ENCODE measurements at regions not wholly inside any gene's neighbourhood (a gene's known extent, or its start where the extent isn't known, plus 50 kb on each side); places are given as distances from the start of the nearest gene placed in this dataset.

DNA sequence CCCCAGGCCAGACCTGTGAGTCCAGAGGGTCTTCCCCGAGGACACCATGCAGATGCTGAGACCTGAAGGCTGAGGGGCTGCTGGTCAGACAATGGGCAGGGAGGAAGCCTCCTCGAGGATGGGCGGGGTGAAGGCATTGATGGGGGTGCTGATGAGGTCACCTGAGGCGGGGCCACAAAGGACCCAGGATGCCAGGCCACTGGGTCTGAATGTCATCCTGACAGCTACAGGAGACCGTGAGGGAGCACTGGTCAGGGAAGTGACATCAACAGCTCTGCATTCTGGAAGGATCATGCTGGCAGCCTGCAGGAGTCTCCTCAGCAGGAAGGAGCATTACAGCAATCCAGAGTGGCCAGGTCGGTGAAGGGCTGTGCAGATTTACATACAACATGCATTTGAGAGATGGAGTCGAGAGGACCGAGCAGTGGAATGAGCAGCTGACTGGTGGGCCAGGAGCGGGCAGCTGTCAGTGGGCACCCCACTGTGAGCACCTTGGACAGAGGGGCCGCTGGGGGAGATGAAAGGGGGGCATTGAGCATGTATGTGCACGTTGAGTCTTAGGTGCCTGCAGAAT is 77.7 kb upstream of the ADAMTS2 start:
- Histone ChIP-seq H3K4me1 (no peaks in the 10 kb centered on the region), H3K4me3 (no peak overlapping the region), H3K27me3 (peaks cover 0 to 19% (median 7%) of the 10 kb centered on the region in 3 donors), H3K36me3 (no peaks in the 10 kb centered on the region), H3K27ac (no peak overlapping the region), H3K9me3 (no peaks in the 10 kb centered on the region)
- 64 to 67% (median 64%) methylated on average over 8 to 11 of the region's 11 CpGs for WGBS, 5 donors
- intact Hi-C loops (cut with DNase I; ENCODE audit: low total_unique reads) = no loop called here
- TF ChIP-seq POLR2A (IDR thresholded peaks at IDR 0.05) = no peak
- TF ChIP-seq EP300 (IDR thresholded peaks at IDR 0.05) = no peak
- TF ChIP-seq, protein P1, sequence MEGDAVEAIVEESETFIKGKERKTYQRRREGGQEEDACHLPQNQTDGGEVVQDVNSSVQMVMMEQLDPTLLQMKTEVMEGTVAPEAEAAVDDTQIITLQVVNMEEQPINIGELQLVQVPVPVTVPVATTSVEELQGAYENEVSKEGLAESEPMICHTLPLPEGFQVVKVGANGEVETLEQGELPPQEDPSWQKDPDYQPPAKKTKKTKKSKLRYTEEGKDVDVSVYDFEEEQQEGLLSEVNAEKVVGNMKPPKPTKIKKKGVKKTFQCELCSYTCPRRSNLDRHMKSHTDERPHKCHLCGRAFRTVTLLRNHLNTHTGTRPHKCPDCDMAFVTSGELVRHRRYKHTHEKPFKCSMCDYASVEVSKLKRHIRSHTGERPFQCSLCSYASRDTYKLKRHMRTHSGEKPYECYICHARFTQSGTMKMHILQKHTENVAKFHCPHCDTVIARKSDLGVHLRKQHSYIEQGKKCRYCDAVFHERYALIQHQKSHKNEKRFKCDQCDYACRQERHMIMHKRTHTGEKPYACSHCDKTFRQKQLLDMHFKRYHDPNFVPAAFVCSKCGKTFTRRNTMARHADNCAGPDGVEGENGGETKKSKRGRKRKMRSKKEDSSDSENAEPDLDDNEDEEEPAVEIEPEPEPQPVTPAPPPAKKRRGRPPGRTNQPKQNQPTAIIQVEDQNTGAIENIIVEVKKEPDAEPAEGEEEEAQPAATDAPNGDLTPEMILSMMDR (IDR thresholded peaks at IDR 0.05) = no peak
- TF ChIP-seq POLR2AphosphoS5 (IDR thresholded peaks at IDR 0.05) = no peak
- no peak for DNase-seq

GRCh38 chr5:179422213-179422855 is 77.1 kb upstream of the ADAMTS2 start:
- Histone ChIP-seq H3K4me1 (no peaks in the 10 kb centered on the region), H3K36me3 (no peaks in the 10 kb centered on the region), H3K27ac (no peak overlapping the region), H3K27me3 (peaks cover 0 to 26% (median 7%) of the 10 kb centered on the region in 3 donors), H3K4me3 (no peak overlapping the region), H3K9me3 (no peaks in the 10 kb centered on the region)
- DNase-seq = no peak
- intact Hi-C loops (cut with DNase I; ENCODE audit: low total_unique reads) = no loop called here
- 76 to 85% (median 79%) methylated on average over 6 to 7 of the region's 7 CpGs for WGBS, 5 donors
- TF ChIP-seq, protein P1 (IDR thresholded peaks at IDR 0.05) = no peak
- TF ChIP-seq POLR2AphosphoS5 (IDR thresholded peaks at IDR 0.05) (no peak), POLR2A (IDR thresholded peaks at IDR 0.05) (no peak), EP300 (IDR thresholded peaks at IDR 0.05) (no peak)

- Histone ChIP-seq H3K27ac (no peak overlapping the region), H3K27me3 (peaks cover 0 to 36% (median 7%) of the 10 kb centered on the region in 3 donors), H3K36me3 (no peaks in the 10 kb centered on the region), H3K4me3 (no peak overlapping the region), H3K9me3 (no peaks in the 10 kb centered on the region), H3K4me1 (no peaks in the 10 kb centered on the region)
- TF ChIP-seq EP300 (IDR thresholded peaks at IDR 0.05) (no peak), POLR2A (IDR thresholded peaks at IDR 0.05) (no peak), POLR2AphosphoS5 (IDR thresholded peaks at IDR 0.05) (no peak)
- TF ChIP-seq, protein P1 (IDR thresholded peaks at IDR 0.05) = no peak
- WGBS, 5 donors = 66 to 72% (median 70%) methylated on average over 13 to 15 of the region's 15 CpGs
- DNase-seq = no peak
- intact Hi-C loops (cut with DNase I; ENCODE audit: low total_unique reads) = no loop called here
These were observed 76.1 kb upstream of the ADAMTS2 start for GRCh38 chr5:179421144-179421901.

DNA sequence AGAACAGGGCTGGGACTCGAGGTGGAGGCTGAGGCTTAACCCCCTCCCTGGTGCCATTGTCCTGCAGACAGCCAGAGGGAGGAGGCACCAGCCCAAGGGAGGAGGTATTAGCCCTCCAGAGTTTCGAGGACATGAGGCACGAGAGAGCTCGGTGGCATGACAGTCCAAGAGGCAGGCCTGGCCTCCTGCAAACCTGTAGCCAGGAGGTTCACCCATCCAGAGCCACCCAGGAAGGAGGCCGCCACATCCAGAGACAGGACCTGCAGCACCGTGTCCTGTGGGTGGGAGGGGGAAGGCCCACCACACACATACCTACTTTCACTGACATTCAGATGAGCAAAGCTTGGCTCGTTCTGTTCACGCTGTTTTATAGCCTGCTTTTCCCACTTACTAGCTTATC is 75.2 kb upstream of the ADAMTS2 start:
- intact Hi-C loops (cut with DNase I; ENCODE audit: low total_unique reads) = no loop called here
- DNase-seq = no peak
- H3K4me3 ChIP-seq = no peak overlapping the region

More for the DNA sequence above, 75.2 kb upstream of the ADAMTS2 start:
- TF ChIP-seq EP300 (IDR thresholded peaks at IDR 0.05) (no peak), POLR2AphosphoS5 (IDR thresholded peaks at IDR 0.05) (no peak)
- TF ChIP-seq, protein P1 (IDR thresholded peaks at IDR 0.05) = no peak
- Histone ChIP-seq H3K36me3 (no peaks in the 10 kb centered on the region), H3K27ac (no peak overlapping the region), H3K4me1 (no peaks in the 10 kb centered on the region), H3K27me3 (peaks cover 0 to 45% (median 7%) of the 10 kb centered on the region in 3 donors), H3K9me3 (no peaks in the 10 kb centered on the region)
- 59 to 72% (median 68%) methylated on average over 7 to 8 of the region's 8 CpGs for WGBS, 5 donors

Measured in stomach (tissue), 8 donors.